ENCODE measurements at regions not wholly inside any gene's neighbourhood (a gene's known extent, or its start where the extent isn't known, plus 50 kb on each side); places are given as distances from the start of the nearest gene placed in this dataset.

- no peak for DNase-seq (ENCODE audit: low read depth in 2 of 2)
These were observed 1499.3 kb downstream of the TBC1D22A start for GRCh38 chr22:48261706-48262105.

DNA sequence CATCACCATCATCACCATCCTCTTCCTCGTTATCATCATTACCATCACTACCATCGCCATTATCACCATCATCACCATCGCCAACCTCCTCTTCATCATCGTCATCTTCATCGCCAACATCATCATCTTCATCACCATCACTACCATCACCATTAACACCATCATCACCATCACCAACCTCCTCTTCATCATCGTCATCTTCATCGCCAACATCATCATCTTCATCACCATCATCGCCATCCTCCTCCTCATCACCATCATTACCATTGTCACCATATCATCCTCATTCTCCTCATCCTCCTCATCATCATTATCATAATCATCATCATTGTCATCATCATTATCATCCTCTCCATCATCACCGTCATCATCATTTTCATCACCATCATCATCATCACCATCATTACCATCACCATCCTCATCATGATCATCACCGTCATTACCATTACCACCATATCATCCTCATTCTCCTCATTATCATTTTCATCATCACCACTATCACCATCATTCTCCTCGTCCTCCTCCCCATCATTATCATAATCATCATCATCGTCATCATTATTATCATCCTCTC lies 1498.7 kb downstream of the TBC1D22A start:
- no peak for DNase-seq (ENCODE audit: low read depth in 2 of 2)

DNA sequence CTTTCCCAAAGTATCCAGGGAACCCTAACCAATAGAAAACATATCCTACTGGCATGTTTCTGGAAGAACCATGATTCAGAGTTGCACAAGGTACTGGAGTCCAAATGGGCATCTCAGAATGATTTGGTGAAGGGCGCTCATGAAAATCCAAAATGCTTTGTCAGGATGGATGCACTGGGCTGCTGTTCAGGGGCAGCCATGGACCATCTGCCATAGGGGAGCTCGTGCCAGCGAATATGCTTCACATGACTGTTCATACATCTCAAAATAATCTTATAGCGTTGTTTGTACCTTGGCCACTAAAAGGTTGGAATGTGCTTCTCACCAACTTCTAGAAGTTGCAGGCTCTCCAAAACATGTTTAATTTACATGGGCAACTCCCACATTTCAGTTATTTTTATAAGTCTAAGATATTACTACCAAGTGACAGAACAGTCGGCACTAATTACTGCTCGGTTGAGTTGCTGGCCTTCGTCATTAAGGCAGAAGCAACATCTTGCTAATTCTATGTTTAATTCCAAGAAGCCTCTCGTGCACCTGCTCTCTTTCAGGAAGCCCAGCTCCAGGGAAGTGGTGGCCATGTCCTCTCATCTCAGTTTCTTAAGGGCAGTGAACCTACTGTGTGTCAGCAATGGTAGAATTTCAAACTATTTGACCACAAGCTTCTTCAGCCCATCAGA lies 1497.7 kb downstream of the TBC1D22A start:
- DNase-seq (ENCODE audit: low read depth in 2 of 2), result no peak

DNA sequence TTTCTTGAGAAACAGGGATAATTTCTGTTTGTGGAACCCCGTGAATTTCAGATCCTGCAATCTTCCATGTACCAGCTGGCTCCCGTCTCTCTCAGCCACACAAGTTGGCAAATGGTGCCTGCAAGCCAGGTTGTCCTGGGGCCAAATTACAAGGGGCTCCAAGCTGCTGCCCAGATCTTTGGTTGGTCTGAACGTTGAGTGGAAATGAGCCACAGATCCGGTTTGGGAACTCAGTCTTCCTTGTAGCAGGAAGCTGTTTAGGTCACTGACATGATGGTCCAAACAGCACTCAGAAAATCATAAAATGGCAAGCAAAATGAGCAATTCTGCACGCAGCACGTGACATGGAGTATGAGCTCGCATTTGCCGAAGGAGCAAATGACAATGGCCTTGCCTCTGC lies 1496.4 kb downstream of the TBC1D22A start:
- no peak for DNase-seq (ENCODE audit: low read depth in 2 of 2)

- no peak for DNase-seq (ENCODE audit: low read depth in 2 of 2)
These were observed 1495.7 kb downstream of the TBC1D22A start for GRCh38 chr22:48258064-48258701.

GRCh38 chr22:48257685-48258055 lies 1495.2 kb downstream of the TBC1D22A start:
- DNase-seq (ENCODE audit: low read depth in 2 of 2), result no peak

- no peak for DNase-seq (ENCODE audit: low read depth in 2 of 2)
These were observed 1494.6 kb downstream of the TBC1D22A start for GRCh38 chr22:48256776-48257684.

DNA sequence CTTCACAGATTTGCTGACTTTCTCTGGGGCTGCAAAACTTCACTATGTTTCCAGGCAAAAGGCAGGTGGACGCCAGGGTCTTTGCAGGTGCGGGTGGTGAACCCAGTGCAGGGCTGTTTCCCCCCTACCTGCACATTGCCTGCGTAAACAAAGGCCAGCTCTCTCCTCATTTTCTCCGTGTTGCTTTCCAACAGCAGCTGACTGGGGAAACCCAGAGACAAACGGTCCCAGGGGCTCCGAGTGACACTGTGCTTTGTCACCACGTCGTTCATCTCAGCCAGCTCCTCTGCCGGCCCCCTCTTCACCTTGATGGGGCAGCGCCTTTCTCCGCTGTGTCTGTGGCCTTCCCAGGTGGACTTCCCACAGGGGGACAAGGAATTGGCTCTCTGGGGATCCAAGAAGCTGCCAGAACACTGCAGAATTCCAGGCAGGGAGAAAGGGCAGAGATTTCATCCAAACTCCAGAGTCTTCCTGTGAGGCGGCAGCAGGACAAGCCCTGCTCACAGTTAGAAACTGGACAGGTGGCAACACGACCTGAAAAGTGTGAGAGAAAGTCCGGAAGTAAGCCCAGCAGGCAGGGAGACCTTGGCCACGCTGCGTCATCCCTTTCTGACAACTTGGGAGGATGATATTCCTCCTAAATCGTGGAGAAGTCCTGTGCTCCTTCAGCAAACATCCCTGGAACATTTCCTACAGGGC lies 1493.7 kb downstream of the TBC1D22A start:
- DNase-seq (ENCODE audit: low read depth in 2 of 2), result no peak

DNA sequence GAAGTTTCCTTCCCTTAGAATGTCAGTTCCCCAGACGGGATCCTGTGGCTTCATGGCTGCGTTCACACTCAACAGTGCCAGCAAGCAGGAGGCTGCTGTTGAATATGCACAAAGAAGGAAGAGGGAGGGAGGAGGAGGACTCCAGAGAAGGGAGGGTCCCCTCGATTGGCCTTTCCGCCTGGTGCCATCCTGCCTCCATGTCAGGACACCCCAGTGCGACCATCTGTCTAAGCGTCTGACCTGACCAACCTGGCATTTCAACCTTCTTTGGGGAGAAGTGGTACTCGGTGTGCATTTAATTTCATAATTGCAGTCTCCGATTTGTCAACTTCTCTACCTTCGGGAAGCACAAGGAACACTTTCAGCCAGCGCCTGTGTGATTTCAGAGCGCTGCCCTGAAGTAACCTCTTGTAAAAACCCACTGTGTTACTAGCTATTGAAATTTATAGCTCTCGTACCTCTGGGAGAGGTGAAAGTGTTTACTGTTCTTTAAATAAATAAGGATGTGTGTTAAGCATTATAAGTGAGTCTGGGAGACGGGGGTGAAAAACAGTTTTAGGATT lies 1491.9 kb downstream of the TBC1D22A start:
- DNase-seq (ENCODE audit: low read depth in 2 of 2), result no peak

DNA sequence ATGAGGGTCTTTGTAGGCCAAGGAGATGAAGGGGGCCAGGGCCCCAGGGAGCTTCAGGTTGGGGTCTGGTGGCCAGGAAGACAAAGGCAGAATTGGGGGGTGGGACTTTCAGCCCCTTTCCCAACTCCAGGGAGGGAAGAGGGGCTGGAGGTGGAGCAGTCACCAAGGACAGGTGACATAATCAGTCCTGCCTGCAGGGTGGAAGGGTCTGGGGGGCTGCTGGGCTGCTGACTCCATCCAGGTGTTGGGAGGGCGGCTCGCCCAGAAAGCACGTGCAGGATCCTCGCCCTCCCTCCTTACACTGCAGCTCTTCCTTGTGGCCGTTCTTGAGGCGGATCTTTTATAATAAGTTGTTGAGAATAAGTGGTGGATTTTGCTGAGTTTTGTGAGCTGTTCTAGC lies 1491.1 kb downstream of the TBC1D22A start:
- no peak for DNase-seq (ENCODE audit: low read depth in 2 of 2)

DNA sequence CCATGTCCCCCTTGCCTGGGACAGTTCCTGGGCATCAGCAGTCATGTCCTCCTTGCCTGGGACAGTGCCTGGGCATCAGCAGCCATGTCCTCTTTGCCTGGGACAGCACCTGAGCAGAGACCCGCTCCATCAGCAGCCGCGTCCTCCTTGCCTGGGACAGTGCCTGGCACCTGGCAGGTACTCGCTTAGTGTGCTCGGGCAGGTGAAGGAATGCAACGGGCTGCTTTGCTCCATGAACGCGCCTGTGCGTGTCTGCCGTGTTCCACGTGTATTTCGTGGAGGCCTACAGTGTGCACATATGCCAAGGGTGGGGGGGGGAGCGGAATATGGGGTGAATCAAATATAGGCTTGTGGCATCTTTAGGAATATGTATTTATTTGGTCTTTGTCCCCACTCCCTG lies 1490.7 kb downstream of the TBC1D22A start:
- DNase-seq (ENCODE audit: low read depth in 2 of 2), result no peak

GRCh38 chr22:48251629-48252028 lies 1489.2 kb downstream of the TBC1D22A start:
- no peak for DNase-seq (ENCODE audit: low read depth in 2 of 2)

GRCh38 chr22:48250937-48251530 lies 1488.6 kb downstream of the TBC1D22A start:
- no peak for DNase-seq (ENCODE audit: low read depth in 2 of 2)

- no peak for DNase-seq (ENCODE audit: low read depth in 2 of 2)
These were observed 1487.9 kb downstream of the TBC1D22A start for GRCh38 chr22:48250286-48250895.

DNA sequence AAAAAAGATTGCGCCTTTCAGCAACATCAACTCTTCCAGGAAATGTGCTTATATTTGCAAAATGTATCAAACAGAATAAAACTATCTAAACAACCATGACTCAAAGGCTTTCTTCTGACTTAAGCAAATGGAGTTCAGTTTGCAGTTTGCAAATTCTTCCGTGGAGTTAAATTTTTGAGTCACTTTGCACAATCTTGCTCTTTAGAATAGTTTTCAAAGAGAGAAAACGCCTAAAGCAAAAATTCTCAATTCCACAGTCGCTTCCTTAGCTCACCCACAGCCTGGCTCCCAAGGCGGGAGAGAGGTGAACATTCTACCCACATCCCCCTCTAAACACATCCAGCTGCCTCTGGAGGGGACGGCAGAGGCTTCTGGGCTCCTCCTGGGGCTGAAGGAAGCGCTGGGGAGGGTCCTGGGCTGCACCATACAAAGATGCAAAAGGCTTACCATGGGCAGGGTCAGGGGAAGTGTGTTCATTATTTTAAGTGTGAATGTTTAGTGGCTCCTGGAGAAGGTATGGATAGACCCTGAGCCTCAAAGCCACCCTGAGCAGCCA lies 1487.3 kb downstream of the TBC1D22A start:
- DNase-seq (ENCODE audit: low read depth in 2 of 2), result no peak

GRCh38 chr22:48248901-48249455 lies 1486.5 kb downstream of the TBC1D22A start:
- no peak for DNase-seq (ENCODE audit: low read depth in 2 of 2)

DNA sequence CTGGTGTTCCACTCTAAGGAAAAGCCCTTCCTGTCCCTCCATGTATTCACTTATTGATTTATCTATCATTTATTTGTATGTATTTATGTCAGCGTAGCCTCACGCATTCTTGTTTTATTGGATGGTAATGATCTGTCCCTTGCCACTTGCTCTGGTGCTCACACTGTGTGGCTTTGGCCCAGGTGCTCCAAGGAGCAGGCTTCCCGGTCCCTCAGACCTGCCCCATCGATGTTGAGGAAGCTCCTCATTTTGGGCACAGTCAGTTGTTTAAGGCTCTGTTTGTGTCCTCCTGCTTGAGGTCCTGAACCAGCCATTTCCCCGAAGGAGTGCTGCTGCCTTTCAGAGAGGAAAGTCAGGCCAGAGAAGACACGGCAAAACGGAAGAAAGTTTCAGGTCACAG lies 1485.4 kb downstream of the TBC1D22A start:
- no peak for DNase-seq (ENCODE audit: low read depth in 2 of 2)

- no peak for DNase-seq (ENCODE audit: low read depth in 2 of 2)
These were observed 1482.7 kb downstream of the TBC1D22A start for GRCh38 chr22:48245196-48245485.

GRCh38 chr22:48244388-48245195 lies 1482.1 kb downstream of the TBC1D22A start:
- no peak for DNase-seq (ENCODE audit: low read depth in 2 of 2)

Data from dermis microvascular lymphatic vessel endothelial cell (primary cell).